K562 (cell line): ENCODE measurements at regions not wholly inside any gene's neighbourhood (a gene's known extent, or its start where the extent isn't known, plus 50 kb on each side); places are given as distances from the start of the nearest gene placed in this dataset.

Experiments
- ATAC-seq: fragments of 200-7000 bp; cut with Tn5 transposase; 3 replicates; pipeline ENCODE4 v1.9.1; 2020; ENCODE audit warnings: moderate library complexity
- BruUV-seq: library from RNA; stranded (reverse); fragments of 400-500 nt; replicated peaks from 2 replicates; lab custom pipeline; 2021; lab: Mats Ljungman, UMichigan
- CTCF ChIA-PET: fragments of 300-600 bp; formaldehyde crosslinking; extraction: SDS; loops from one replicate; lab custom pipeline; 2021; ENCODE audit warnings: low intra/inter-chr PET ratio; lab: Yijun Ruan, JAX
- POLR2A ChIA-PET: fragments of 300-600, 350-650 bp; sonication (Branson Sonifier 250); formaldehyde crosslinking; extraction: SDS; loops from one replicate; lab custom pipeline; 2021; ENCODE audit warnings: antibody characterized with exemption, inconsistent platforms; lab: Yijun Ruan, JAX
- DNase-seq, 4 experiments: peaks; one replicate each; pipeline versions ENCODE4 v3.0.0 to v3.0.0-alpha.2; 2011 to 2018; ENCODE audit warnings: low spot score in 3 of 4, mixed read lengths in 3 of 4; ENCODE audit errors: extremely low read depth in 1 of 4
- FAIRE-seq: peaks from 2 replicates; lab custom pipeline; 2011; peaks lifted over from hg19 to GRCh38; lab: Jason Lieb, UNC
- H2AFZ ChIP-seq: 2 replicates; pipeline ENCODE4 v1.6.0; 2011; ENCODE audit warnings: low read depth, low read length, control low read depth, inconsistent platforms
- H3K27ac ChIP-seq: fragments of 200-600 bp; 3 replicates; pipeline ENCODE4 v1.8.0; 2011; ENCODE audit warnings: low read depth, mild to moderate bottlenecking, control low read depth, inconsistent platforms, low read length, moderate library complexity, mixed read lengths; ENCODE audit errors: extremely low read depth
- H3K27me3 ChIP-seq, 2 experiments: fragments of 300-600 bp in 1 of 2; 2 replicates in 1 of 2; 3 replicates in 1 of 2; pipeline versions ENCODE4 v1.6.0 to v1.8.0; 2011; ENCODE audit warnings: inconsistent platforms in 2 of 2, low read length in 2 of 2, mild to moderate bottlenecking in 1 of 2, mixed read lengths in 1 of 2, moderate library complexity in 1 of 2; ENCODE audit not compliant: control insufficient read depth in 2 of 2, insufficient read depth in 2 of 2
- H3K36me3 ChIP-seq: fragments of 300-600 bp; 3 replicates; pipeline ENCODE4 v1.8.0; 2011; ENCODE audit warnings: mild to moderate bottlenecking, low read length, inconsistent platforms; ENCODE audit not compliant: control insufficient read depth, insufficient read depth
- H3K4me1 ChIP-seq, 2 experiments: fragments of 200-600 bp in 1 of 2; replicated peaks in 1 of 2; 2 replicates in 1 of 2; 3 replicates in 1 of 2; pipeline versions ENCODE4 v1.5.1 to v1.8.0; 2011; ENCODE audit warnings: inconsistent platforms in 2 of 2, low read length in 2 of 2, mild to moderate bottlenecking in 1 of 2, mixed read lengths in 1 of 2, moderate library complexity in 1 of 2; ENCODE audit not compliant: control insufficient read depth in 2 of 2, insufficient read depth in 2 of 2
- H3K4me2 ChIP-seq: 2 replicates; pipeline ENCODE4 v1.6.1; 2011; ENCODE audit warnings: low read length, control low read depth, inconsistent platforms, mixed read lengths; ENCODE audit not compliant: insufficient read depth
- H3K4me3 ChIP-seq: fragments of 200-600 bp; sonication (generic), shearing (Covaris generic); 2 replicates; pipeline ENCODE4 v1.5.1; 2016; ENCODE audit warnings: control low read depth, inconsistent platforms
- H3K79me2 ChIP-seq: fragments of 200-600 bp; 3 replicates; pipeline ENCODE4 v1.8.0; 2011; ENCODE audit warnings: low read length, inconsistent platforms; ENCODE audit not compliant: control insufficient read depth, insufficient read depth
- H3K9ac ChIP-seq, 2 experiments: 2 replicates each; pipeline versions ENCODE4 v1.6.0 to v1.6.1; 2011; ENCODE audit warnings: low read depth in 2 of 2, low read length in 2 of 2, control low read depth in 1 of 2, inconsistent platforms in 1 of 2, mild to moderate bottlenecking in 1 of 2, mixed read lengths in 1 of 2; ENCODE audit not compliant: insufficient read depth in 1 of 2
- H3K9me1 ChIP-seq: one replicate; pipeline ENCODE4 v1.6.0; 2011; ENCODE audit warnings: inconsistent platforms, mild to moderate bottlenecking, low read length, moderate library complexity; ENCODE audit not compliant: control insufficient read depth, insufficient read depth
- H3K9me3 ChIP-seq: replicated peaks from 2 replicates; pipeline ENCODE4 v1.5.1; 2011; ENCODE audit warnings: low read depth, low read length, inconsistent platforms; ENCODE audit not compliant: control insufficient read depth, insufficient read depth
- H4K20me1 ChIP-seq: replicated peaks from 2 replicates; pipeline ENCODE4 v1.6.1; 2011; ENCODE audit warnings: low read length, inconsistent platforms, mixed read lengths; ENCODE audit not compliant: control insufficient read depth, insufficient read depth
- CREBBP ChIP-seq: IDR thresholded peaks from one replicate; pipeline ENCODE4 v1.6.1; 2012; ENCODE audit warnings: low read depth, mild to moderate bottlenecking, control low read depth, inconsistent platforms, low read length
- HIVEP1 ChIP-seq: fragments of 250-450 bp; sonication (Bioruptor Pico); IDR thresholded peaks from 2 replicates; pipeline ENCODE4 v1.4.0; 2020; ENCODE audit warnings: mild to moderate bottlenecking
- NFATC3 ChIP-seq: fragments of 450-650 bp; IDR thresholded peaks from 2 replicates; pipeline ENCODE4 v1.6.1; 2017; ENCODE audit warnings: mild to moderate bottlenecking
- NFYB ChIP-seq: IDR thresholded peaks from 2 replicates; pipeline ENCODE4 v1.6.1; 2011; ENCODE audit warnings: mild to moderate bottlenecking, moderate library complexity; ENCODE audit not compliant: insufficient read length; ENCODE audit errors: extremely low read depth
- PTTG1 ChIP-seq: fragments of 450-650 bp; IDR thresholded peaks from 2 replicates; pipeline ENCODE4 v1.6.1; 2016; ENCODE audit warnings: low read depth, mild to moderate bottlenecking, missing genetic modification characterization, missing compliant biosample characterization
- SLC30A9 ChIP-seq: fragments of 250-450 bp; sonication (Bioruptor Pico); IDR thresholded peaks from 2 replicates; pipeline ENCODE4 v1.8.0; 2022; ENCODE audit warnings: mild to moderate bottlenecking, moderate library complexity
- ZBTB5 ChIP-seq: fragments of 450-650 bp; IDR thresholded peaks from 2 replicates; pipeline ENCODE4 v1.6.1; 2017; ENCODE audit warnings: antibody characterized with exemption
- ZEB2 ChIP-seq: fragments of 450-650 bp; IDR thresholded peaks from 2 replicates; pipeline ENCODE4 v1.6.1; 2016
- ZKSCAN8 ChIP-seq: fragments of 200-800 bp; sonication (Bioruptor generic); IDR thresholded peaks from 2 replicates; pipeline ENCODE4 v1.6.1; 2016; ENCODE audit warnings: missing genetic modification characterization, missing compliant biosample characterization
- ZNF354B ChIP-seq: fragments of 250-450 bp; sonication (Bioruptor Pico); IDR thresholded peaks from 2 replicates; pipeline ENCODE4 v1.4.0; 2020
- ZNF77 ChIP-seq: fragments of 250-450 bp; sonication (Bioruptor Pico); IDR thresholded peaks from 2 replicates; pipeline ENCODE4 v1.5.0; 2020
- ZSCAN29 ChIP-seq: fragments of 450-650 bp; IDR thresholded peaks from 2 replicates; pipeline ENCODE4 v1.6.1; 2017
- WGBS: fragments of 100-300 bp; shearing (Covaris generic); methylation state at CpG from one replicate; pipeline ENCODE4 v1.1.6; 2016; ENCODE audit warnings: low coverage, mixed read lengths; ENCODE audit not compliant: insufficient coverage; ENCODE audit errors: missing lambda C conversion rate; 5-methylcytosine and 5-hydroxymethylcytosine counted together
- in situ Hi-C: fragments of 300-500 bp; cut with MboI; formaldehyde crosslinking; loops from 4 replicates; pipeline ENCODE4 v1.15.0; 2018; ENCODE audit warnings: inconsistent platforms, mixed read lengths
- intact Hi-C: fragments of 100-400 bp; cut with micrococcal nuclease; formaldehyde crosslinking; loops from 2 replicates; pipeline ENCODE4 v1.14.2; 2022
- TF ChIP-seq, protein P1 (sequence below): fragments of 250-450 bp; sonication (Bioruptor Pico); IDR thresholded peaks from 2 replicates; pipeline ENCODE4 v1.8.0; 2021; ENCODE audit warnings: mild to moderate bottlenecking, moderate library complexity
- TF ChIP-seq, protein P2 (sequence below): IDR thresholded peaks from 2 replicates; pipeline ENCODE4 v1.6.1; 2011; ENCODE audit not compliant: insufficient read length; ENCODE audit errors: extremely low read depth
- TF ChIP-seq, protein P3 (sequence below): fragments of 450-650 bp; IDR thresholded peaks from one replicate; pipeline ENCODE4 v1.6.1; 2018; ENCODE audit warnings: mild to moderate bottlenecking, moderate library complexity; ENCODE audit not compliant: partially characterized antibody
- TF ChIP-seq, protein P4 (sequence below): fragments of 250-450 bp; sonication (Bioruptor Pico); IDR thresholded peaks from 2 replicates; pipeline ENCODE4 v1.5.1; 2021; ENCODE audit warnings: mild to moderate bottlenecking

DNA sequence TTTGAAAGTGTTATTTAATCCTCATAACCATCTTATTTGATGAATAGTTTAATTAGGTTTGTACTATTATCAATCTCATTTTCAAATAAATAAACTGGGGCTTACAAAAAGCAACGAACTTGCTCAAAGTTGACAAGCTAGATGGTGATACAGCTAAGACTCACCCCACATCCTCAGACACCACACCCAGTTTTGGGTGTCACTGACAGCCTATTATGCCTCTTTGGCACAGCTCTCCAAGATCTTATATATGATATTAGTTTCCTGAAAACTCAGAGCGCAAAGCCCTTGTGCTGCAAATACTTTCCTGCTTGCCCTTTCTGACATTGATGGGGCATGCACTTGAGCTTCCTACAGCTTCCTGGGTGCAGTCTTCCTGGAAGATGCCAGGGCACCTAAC is 223.4 kb upstream of the GADL1 start:
- Histone ChIP-seq H3K9ac (no peak overlapping the region), H3K4me3 (no peak overlapping the region), H3K9me3 (no peaks in the 10 kb centered on the region), H3K27ac (no peak overlapping the region), H4K20me1 (no peaks in the 10 kb centered on the region), H3K36me3 (no peaks in the 10 kb centered on the region), H3K9me1 (no peaks in the 10 kb centered on the region), H3K4me2 (no peak overlapping the region), H3K4me1 (0 out of 5 replicates have a peak, but pooled peaks cover 0 to 4% of the 10 kb centered on the region in 2 experiments), H3K27me3 (no peaks in the 10 kb centered on the region), H3K79me2 (no peaks in the 10 kb centered on the region), H2AFZ (no peak overlapping the region)
- TF ChIP-seq PTTG1 (no peak), ZSCAN29 (no peak), ZNF354B (no peak), SLC30A9 (CRISPR knock-in tag) (no peak), HIVEP1 (CRISPR knock-in tag) (no peak), ZBTB5 (no peak), NFATC3 (no peak), CREBBP (no peak), ZEB2 (no peak), NFYB (no peak), ZKSCAN8 (CRISPR knock-in tag) (no peak), ZNF77 (CRISPR knock-in tag) (no peak)
- TF ChIP-seq, protein P1, sequence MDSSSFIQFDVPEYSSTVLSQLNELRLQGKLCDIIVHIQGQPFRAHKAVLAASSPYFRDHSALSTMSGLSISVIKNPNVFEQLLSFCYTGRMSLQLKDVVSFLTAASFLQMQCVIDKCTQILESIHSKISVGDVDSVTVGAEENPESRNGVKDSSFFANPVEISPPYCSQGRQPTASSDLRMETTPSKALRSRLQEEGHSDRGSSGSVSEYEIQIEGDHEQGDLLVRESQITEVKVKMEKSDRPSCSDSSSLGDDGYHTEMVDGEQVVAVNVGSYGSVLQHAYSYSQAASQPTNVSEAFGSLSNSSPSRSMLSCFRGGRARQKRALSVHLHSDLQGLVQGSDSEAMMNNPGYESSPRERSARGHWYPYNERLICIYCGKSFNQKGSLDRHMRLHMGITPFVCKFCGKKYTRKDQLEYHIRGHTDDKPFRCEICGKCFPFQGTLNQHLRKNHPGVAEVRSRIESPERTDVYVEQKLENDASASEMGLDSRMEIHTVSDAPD (CRISPR knock-in tag): no peak
- TF ChIP-seq, protein P2, sequence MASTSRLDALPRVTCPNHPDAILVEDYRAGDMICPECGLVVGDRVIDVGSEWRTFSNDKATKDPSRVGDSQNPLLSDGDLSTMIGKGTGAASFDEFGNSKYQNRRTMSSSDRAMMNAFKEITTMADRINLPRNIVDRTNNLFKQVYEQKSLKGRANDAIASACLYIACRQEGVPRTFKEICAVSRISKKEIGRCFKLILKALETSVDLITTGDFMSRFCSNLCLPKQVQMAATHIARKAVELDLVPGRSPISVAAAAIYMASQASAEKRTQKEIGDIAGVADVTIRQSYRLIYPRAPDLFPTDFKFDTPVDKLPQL: no peak
- TF ChIP-seq, protein P3, sequence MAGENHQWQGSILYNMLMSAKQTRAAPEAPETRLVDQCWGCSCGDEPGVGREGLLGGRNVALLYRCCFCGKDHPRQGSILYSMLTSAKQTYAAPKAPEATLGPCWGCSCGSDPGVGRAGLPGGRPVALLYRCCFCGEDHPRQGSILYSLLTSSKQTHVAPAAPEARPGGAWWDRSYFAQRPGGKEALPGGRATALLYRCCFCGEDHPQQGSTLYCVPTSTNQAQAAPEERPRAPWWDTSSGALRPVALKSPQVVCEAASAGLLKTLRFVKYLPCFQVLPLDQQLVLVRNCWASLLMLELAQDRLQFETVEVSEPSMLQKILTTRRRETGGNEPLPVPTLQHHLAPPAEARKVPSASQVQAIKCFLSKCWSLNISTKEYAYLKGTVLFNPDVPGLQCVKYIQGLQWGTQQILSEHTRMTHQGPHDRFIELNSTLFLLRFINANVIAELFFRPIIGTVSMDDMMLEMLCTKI: no peak
- TF ChIP-seq, protein P4, sequence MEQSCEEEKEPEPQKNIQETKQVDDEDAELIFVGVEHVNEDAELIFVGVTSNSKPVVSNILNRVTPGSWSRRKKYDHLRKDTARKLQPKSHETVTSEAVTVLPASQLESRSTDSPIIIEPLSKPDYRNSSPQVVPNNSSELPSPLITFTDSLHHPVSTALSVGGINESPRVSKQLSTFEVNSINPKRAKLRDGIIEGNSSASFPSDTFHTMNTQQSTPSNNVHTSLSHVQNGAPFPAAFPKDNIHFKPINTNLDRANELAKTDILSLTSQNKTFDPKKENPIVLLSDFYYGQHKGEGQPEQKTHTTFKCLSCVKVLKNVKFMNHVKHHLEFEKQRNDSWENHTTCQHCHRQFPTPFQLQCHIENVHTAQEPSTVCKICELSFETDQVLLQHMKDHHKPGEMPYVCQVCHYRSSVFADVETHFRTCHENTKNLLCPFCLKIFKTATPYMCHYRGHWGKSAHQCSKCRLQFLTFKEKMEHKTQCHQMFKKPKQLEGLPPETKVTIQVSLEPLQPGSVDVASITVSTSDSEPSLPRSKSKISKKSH (CRISPR knock-in tag): no peak
- ATAC-seq (no peak), FAIRE-seq (no peak), DNase-seq (no peak)
- no TSS peak for BruUV-seq
- intact Hi-C loops (no loop called here), in situ Hi-C loops (no loop called here)
- CTCF ChIA-PET: no interaction called here
- 13% methylated on average over 2 of the region's 2 CpGs for WGBS
- POLR2A ChIA-PET: interaction anchor here (0.5 kb wide), 1 partner anchor 73 kb away, joined by 5 read pairs; no protein-coding TSS in a partner anchor
